ENCODE measurements at regions not wholly inside any gene's neighbourhood (a gene's known extent, or its start where the extent isn't known, plus 50 kb on each side); places are given as distances from the start of the nearest gene placed in this dataset.
"Not testable (repeated sequence)": the region's sequence is repeated elsewhere in the genome, so short reads cannot be mapped to it uniquely, and the experiment has no call there.

- no peak overlapping the region for H3K4me3 ChIP-seq (replicated peaks; ENCODE audit: insufficient read depth, low read length)
- no peak overlapping the region for H3K27ac ChIP-seq (replicated peaks)
- no peak for TF ChIP-seq SPI1 (IDR thresholded peaks at IDR 0.05; ENCODE audit: borderline replicate concordance, low read depth)
- TF ChIP-seq POLR2AphosphoS5 (IDR thresholded peaks at IDR 0.05; ENCODE audit: low read depth): no peak
- TF ChIP-seq, protein P1, sequence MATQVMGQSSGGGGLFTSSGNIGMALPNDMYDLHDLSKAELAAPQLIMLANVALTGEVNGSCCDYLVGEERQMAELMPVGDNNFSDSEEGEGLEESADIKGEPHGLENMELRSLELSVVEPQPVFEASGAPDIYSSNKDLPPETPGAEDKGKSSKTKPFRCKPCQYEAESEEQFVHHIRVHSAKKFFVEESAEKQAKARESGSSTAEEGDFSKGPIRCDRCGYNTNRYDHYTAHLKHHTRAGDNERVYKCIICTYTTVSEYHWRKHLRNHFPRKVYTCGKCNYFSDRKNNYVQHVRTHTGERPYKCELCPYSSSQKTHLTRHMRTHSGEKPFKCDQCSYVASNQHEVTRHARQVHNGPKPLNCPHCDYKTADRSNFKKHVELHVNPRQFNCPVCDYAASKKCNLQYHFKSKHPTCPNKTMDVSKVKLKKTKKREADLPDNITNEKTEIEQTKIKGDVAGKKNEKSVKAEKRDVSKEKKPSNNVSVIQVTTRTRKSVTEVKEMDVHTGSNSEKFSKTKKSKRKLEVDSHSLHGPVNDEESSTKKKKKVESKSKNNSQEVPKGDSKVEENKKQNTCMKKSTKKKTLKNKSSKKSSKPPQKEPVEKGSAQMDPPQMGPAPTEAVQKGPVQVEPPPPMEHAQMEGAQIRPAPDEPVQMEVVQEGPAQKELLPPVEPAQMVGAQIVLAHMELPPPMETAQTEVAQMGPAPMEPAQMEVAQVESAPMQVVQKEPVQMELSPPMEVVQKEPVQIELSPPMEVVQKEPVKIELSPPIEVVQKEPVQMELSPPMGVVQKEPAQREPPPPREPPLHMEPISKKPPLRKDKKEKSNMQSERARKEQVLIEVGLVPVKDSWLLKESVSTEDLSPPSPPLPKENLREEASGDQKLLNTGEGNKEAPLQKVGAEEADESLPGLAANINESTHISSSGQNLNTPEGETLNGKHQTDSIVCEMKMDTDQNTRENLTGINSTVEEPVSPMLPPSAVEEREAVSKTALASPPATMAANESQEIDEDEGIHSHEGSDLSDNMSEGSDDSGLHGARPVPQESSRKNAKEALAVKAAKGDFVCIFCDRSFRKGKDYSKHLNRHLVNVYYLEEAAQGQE (IDR thresholded peaks at IDR 0.05; ENCODE audit: insufficient replicate concordance, low read depth): no peak
- no peak for TF ChIP-seq CTCF (IDR thresholded peaks at IDR 0.05; ENCODE audit: insufficient read depth, low read length)
- TF ChIP-seq GABPA (IDR thresholded peaks at IDR 0.05; ENCODE audit: low read depth): no peak
- DNase-seq (ENCODE audit: low read depth in 1 of 2, low spot score in 1 of 2): peak; percentile 15 to 35
- H3K27me3 ChIP-seq (ENCODE audit: insufficient read depth, poor library complexity, severe bottlenecking): no peaks in the 10 kb centered on the region
These were observed 199.5 kb upstream of the SFSWAP start for GRCh38 chr12:131511391-131511802.

DNA sequence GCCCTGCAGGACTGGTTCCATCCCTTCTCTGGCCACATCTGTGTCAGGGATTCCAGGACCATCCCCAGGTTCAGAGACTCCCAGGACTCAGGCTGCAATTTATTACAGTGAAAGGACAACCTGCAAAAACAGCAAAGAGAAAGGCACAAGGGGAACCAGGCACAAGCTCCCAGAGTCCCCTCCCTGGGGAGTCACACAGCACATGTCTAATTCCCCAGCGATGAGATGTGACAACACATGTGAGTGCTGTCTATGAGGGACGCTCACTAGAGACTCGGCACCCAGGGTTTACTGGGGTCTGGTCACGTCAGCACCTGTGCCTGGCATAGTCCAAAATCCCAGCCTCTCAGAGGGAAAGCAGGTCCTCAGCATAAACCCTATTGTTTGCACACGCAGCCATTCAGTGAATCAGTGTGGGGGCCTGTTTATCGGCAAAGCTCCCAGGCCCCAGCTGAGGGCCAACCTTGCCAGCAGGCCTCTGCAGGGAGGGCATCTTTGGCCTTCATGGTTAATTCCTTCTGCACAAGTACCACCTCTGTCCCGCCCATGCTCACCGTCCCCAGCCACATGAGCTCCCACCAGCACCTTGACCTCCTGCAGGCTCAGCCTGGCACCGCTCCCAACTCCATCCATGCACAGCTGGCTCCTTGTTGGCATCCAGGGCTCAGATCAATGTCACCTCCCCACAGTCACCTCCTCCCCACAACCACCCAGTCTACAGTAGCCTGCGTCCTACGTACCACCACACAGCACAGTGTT lies 198.9 kb upstream of the SFSWAP start:
- Histone ChIP-seq H3K4me3 (replicated peaks; ENCODE audit: insufficient read depth, low read length) (no peak overlapping the region), H3K27ac (replicated peaks) (no peak overlapping the region), H3K27me3 (ENCODE audit: insufficient read depth, poor library complexity, severe bottlenecking) (no peaks in the 10 kb centered on the region)
- no peak for DNase-seq (ENCODE audit: low read depth in 1 of 2, low spot score in 1 of 2)
- TF ChIP-seq CTCF (IDR thresholded peaks at IDR 0.05; ENCODE audit: insufficient read depth, low read length) (no peak), GABPA (IDR thresholded peaks at IDR 0.05; ENCODE audit: low read depth) (no peak), SPI1 (IDR thresholded peaks at IDR 0.05; ENCODE audit: borderline replicate concordance, low read depth) (no peak), POLR2AphosphoS5 (IDR thresholded peaks at IDR 0.05; ENCODE audit: low read depth) (no peak)
- TF ChIP-seq, protein P1 (IDR thresholded peaks at IDR 0.05; ENCODE audit: insufficient replicate concordance, low read depth): no peak

DNA sequence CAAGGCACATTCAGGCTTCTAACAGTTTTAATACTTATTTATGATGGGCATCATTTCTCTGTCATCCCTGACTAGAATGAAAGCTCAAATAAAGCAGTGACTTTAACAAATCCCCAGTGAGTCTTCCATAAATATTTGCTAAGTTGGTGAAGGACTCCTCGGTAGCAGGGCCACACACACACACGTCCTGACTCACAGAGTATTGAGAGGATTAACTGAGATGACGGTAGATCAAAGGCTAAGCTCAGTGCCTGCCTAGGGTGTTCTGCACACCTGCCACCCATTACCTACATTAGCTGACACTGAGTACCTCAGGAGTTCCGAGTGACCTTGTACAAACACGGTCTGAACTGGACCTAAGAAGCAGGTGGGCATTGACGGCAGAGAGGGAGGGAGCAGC lies 197.3 kb upstream of the SFSWAP start:
- TF ChIP-seq CTCF (IDR thresholded peaks at IDR 0.05; ENCODE audit: insufficient read depth, low read length) (no peak), GABPA (IDR thresholded peaks at IDR 0.05; ENCODE audit: low read depth) (no peak), POLR2AphosphoS5 (IDR thresholded peaks at IDR 0.05; ENCODE audit: low read depth) (no peak), SPI1 (IDR thresholded peaks at IDR 0.05; ENCODE audit: borderline replicate concordance, low read depth) (no peak)
- TF ChIP-seq, protein P1 (IDR thresholded peaks at IDR 0.05; ENCODE audit: insufficient replicate concordance, low read depth): no peak
- no peak for DNase-seq (ENCODE audit: low read depth in 1 of 2, low spot score in 1 of 2)
- H3K4me3 ChIP-seq (replicated peaks; ENCODE audit: insufficient read depth, low read length): no peak overlapping the region
- H3K27me3 ChIP-seq (ENCODE audit: insufficient read depth, poor library complexity, severe bottlenecking): no peaks in the 10 kb centered on the region
- no peak overlapping the region for H3K27ac ChIP-seq (replicated peaks)

GRCh38 chr12:131520553-131520952 lies 190.3 kb upstream of the SFSWAP start:
- not testable (repeated sequence) for H3K27me3 ChIP-seq (ENCODE audit: insufficient read depth, poor library complexity, severe bottlenecking); H3K27ac ChIP-seq (replicated peaks); DNase-seq (ENCODE audit: low read depth in 1 of 2, low spot score in 1 of 2); H3K4me3 ChIP-seq (replicated peaks; ENCODE audit: insufficient read depth, low read length)
